Mesodermal cell (in vitro differentiated cells): ENCODE measurements at regions not wholly inside any gene's neighbourhood (a gene's known extent, or its start where the extent isn't known, plus 50 kb on each side); places are given as distances from the start of the nearest gene placed in this dataset.
"Not testable (repeated sequence)": the region's sequence is repeated elsewhere in the genome, so short reads cannot be mapped to it uniquely, and the experiment has no call there.

ENCODE experiments used
- H3K27ac ChIP-seq: 2 replicates; pipeline ENCODE4 v1.7.0; 2013; ENCODE audit warnings: mild to moderate bottlenecking, low read depth, low read length, moderate library complexity; ENCODE audit not compliant: severe bottlenecking
- H3K36me3 ChIP-seq: 2 replicates; pipeline ENCODE4 v1.7.1; 2013; ENCODE audit warnings: mild to moderate bottlenecking, low read length, moderate library complexity; ENCODE audit not compliant: control insufficient read depth, insufficient read depth
- H3K4me1 ChIP-seq: one replicate; pipeline ENCODE4 v1.7.1; 2013; ENCODE audit warnings: mild to moderate bottlenecking, low read length; ENCODE audit not compliant: insufficient read depth, control insufficient read depth, poor library complexity, severe bottlenecking
- H3K4me3 ChIP-seq: 2 replicates; pipeline ENCODE4 v1.7.0; 2013; ENCODE audit warnings: low read length, control low read depth, mild to moderate bottlenecking; ENCODE audit not compliant: insufficient read depth, poor library complexity, severe bottlenecking; ENCODE audit errors: extremely low read depth
- H3K9me3 ChIP-seq: 2 replicates; pipeline ENCODE4 v1.7.1; 2013; ENCODE audit warnings: mild to moderate bottlenecking, low read length, moderate library complexity; ENCODE audit not compliant: control insufficient read depth
- WGBS, 2 experiments: methylation state at CpG; one replicate each; pipeline ENCODE4 v1.1.5; 2013; ENCODE audit warnings: missing lambda C conversion rate in 2 of 2; ENCODE audit not compliant: insufficient coverage in 2 of 2; 5-methylcytosine and 5-hydroxymethylcytosine counted together

- Histone ChIP-seq H3K36me3 (no peaks in the 10 kb centered on the region), H3K27ac (no peak overlapping the region), H3K4me3 (no peak overlapping the region), H3K4me1 (no peaks in the 10 kb centered on the region), H3K9me3 (no peaks in the 10 kb centered on the region)
- no CpG with 5 or more reads among the region's 2 CpGs for WGBS, 2 experiments
These were observed 1030.0 kb downstream of the TBL1XR1 start for GRCh38 chr3:176167272-176167671.

GRCh38 chr3:176160997-176161396, 1036.3 kb downstream of the TBL1XR1 start:
- H3K4me1 ChIP-seq: no peaks in the 10 kb centered on the region
- no peaks in the 10 kb centered on the region for H3K9me3 ChIP-seq
- no peaks in the 10 kb centered on the region for H3K36me3 ChIP-seq
- H3K4me3 ChIP-seq: no peak overlapping the region
- no peak overlapping the region for H3K27ac ChIP-seq

- no peaks in the 10 kb centered on the region for H3K9me3 ChIP-seq
- H3K27ac ChIP-seq: no peak overlapping the region
- no peaks in the 10 kb centered on the region for H3K4me1 ChIP-seq
- no peaks in the 10 kb centered on the region for H3K36me3 ChIP-seq
- no peak overlapping the region for H3K4me3 ChIP-seq
- 83 to 100% methylated on average over 2 of the region's 2 CpGs for WGBS, 2 experiments
These were observed 1037.5 kb downstream of the TBL1XR1 start for GRCh38 chr3:176159796-176160195.

- Histone ChIP-seq H3K9me3 (no peaks in the 10 kb centered on the region), H3K36me3 (no peaks in the 10 kb centered on the region), H3K4me3 (no peak overlapping the region), H3K27ac (no peak overlapping the region), H3K4me1 (no peaks in the 10 kb centered on the region)
- WGBS, 2 experiments: 89% methylated on average over 4 to 5 of the region's 6 CpGs
These were observed 1042.3 kb downstream of the TBL1XR1 start for GRCh38 chr3:176155012-176155411.

GRCh38 chr3:176149567-176149966, 1047.7 kb downstream of the TBL1XR1 start:
- Histone ChIP-seq H3K4me1 (no peaks in the 10 kb centered on the region), H3K27ac (no peak overlapping the region), H3K4me3 (no peak overlapping the region), H3K9me3 (no peaks in the 10 kb centered on the region), H3K36me3 (no peaks in the 10 kb centered on the region)

- WGBS, 2 experiments: 100% methylated on average over 1 of the region's 1 CpG; no CpG with 5 or more reads in 1 of the 2 experiments
- no peaks in the 10 kb centered on the region for H3K4me1 ChIP-seq
- no peak overlapping the region for H3K4me3 ChIP-seq
- H3K9me3 ChIP-seq: no peaks in the 10 kb centered on the region
- no peak overlapping the region for H3K27ac ChIP-seq
- H3K36me3 ChIP-seq: no peaks in the 10 kb centered on the region
These were observed 1050.0 kb downstream of the TBL1XR1 start for GRCh38 chr3:176147251-176147650.

- H3K4me1 ChIP-seq: no peaks in the 10 kb centered on the region
- no peaks in the 10 kb centered on the region for H3K9me3 ChIP-seq
- no peak overlapping the region for H3K4me3 ChIP-seq
- no peaks in the 10 kb centered on the region for H3K36me3 ChIP-seq
- H3K27ac ChIP-seq: no peak overlapping the region
- whole genome bisulfite sequencing, 2 experiments: 100% methylated on average over 1 of the region's 1 CpG; no CpG with 5 or more reads in 1 of the 2 experiments
These were observed 1055.4 kb downstream of the TBL1XR1 start for GRCh38 chr3:176141837-176142236.

GRCh38 chr3:176120507-176120906, 1076.8 kb downstream of the TBL1XR1 start:
- 100% methylated on average over 1 of the region's 2 CpGs; no CpG with 5 or more reads in 1 of the 2 experiments for WGBS, 2 experiments
- no peak overlapping the region for H3K27ac ChIP-seq
- H3K36me3 ChIP-seq: no peaks in the 10 kb centered on the region
- no peaks in the 10 kb centered on the region for H3K9me3 ChIP-seq
- H3K4me3 ChIP-seq: no peak overlapping the region
- no peaks in the 10 kb centered on the region for H3K4me1 ChIP-seq

- Histone ChIP-seq H3K4me3 (no peak overlapping the region), H3K4me1 (no peaks in the 10 kb centered on the region), H3K9me3 (no peaks in the 10 kb centered on the region), H3K36me3 (no peaks in the 10 kb centered on the region), H3K27ac (no peak overlapping the region)
- 77 to 97% methylated on average over 4 of the region's 6 CpGs for WGBS, 2 experiments
These were observed 1077.5 kb downstream of the TBL1XR1 start for GRCh38 chr3:176119826-176120225.

GRCh38 chr3:176106380-176106779, 1090.9 kb downstream of the TBL1XR1 start:
- H3K4me3 ChIP-seq: no peak overlapping the region
- 76 to 83% methylated on average over 1 to 2 of the region's 2 CpGs for WGBS, 2 experiments
- H3K9me3 ChIP-seq: no peaks in the 10 kb centered on the region
- H3K4me1 ChIP-seq: no peaks in the 10 kb centered on the region
- no peak overlapping the region for H3K27ac ChIP-seq
- no peaks in the 10 kb centered on the region for H3K36me3 ChIP-seq

GRCh38 chr3:176097027-176097426, 1100.3 kb downstream of the TBL1XR1 start:
- H3K4me1 ChIP-seq: no peaks in the 10 kb centered on the region
- no peak overlapping the region for H3K4me3 ChIP-seq
- no peaks in the 10 kb centered on the region for H3K9me3 ChIP-seq
- H3K27ac ChIP-seq: no peak overlapping the region
- no peaks in the 10 kb centered on the region for H3K36me3 ChIP-seq

GRCh38 chr3:176093892-176094291, 1103.4 kb downstream of the TBL1XR1 start:
- not testable (repeated sequence) for H3K36me3 ChIP-seq, H3K4me3 ChIP-seq, H3K27ac ChIP-seq, H3K4me1 ChIP-seq, H3K9me3 ChIP-seq
- WGBS, 2 experiments: 80 to 89% methylated on average over 1 of the region's 1 CpG
